GM20000 (cell line): ENCODE measurements at regions not wholly inside any gene's neighbourhood (a gene's known extent, or its start where the extent isn't known, plus 50 kb on each side); places are given as distances from the start of the nearest gene placed in this dataset.

Source experiments
- DNase-seq: peaks from one replicate; pipeline ENCODE4 v3.0.0; 2012; ENCODE audit warnings: low spot score
- CTCF ChIP-seq: IDR thresholded peaks from 2 replicates; pipeline ENCODE4 v1.5.1; 2012; ENCODE audit warnings: mild to moderate bottlenecking, control low read depth; ENCODE audit errors: extremely low read depth, missing control alignments

- DNase-seq, result peak; percentile 82
- TF ChIP-seq CTCF, result peak; percentile 75
These were observed 212.9 kb upstream of the ARID1B start for GRCh38 chr6:156564127-156564806.

GRCh38 chr6:156563714-156564113, 213.5 kb upstream of the ARID1B start:
- no peak for DNase-seq
- no peak for TF ChIP-seq CTCF

GRCh38 chr6:156562636-156563035, 214.5 kb upstream of the ARID1B start:
- no peak for DNase-seq

GRCh38 chr6:156562019-156562418, 215.2 kb upstream of the ARID1B start:
- no peak for TF ChIP-seq CTCF
- DNase-seq, result no peak

More at GRCh38 chr6:156562636-156563035, 214.5 kb upstream of the ARID1B start:
- no peak for TF ChIP-seq CTCF

GRCh38 chr6:156560476-156560875, 216.7 kb upstream of the ARID1B start:
- no peak for DNase-seq
- no peak for TF ChIP-seq CTCF

GRCh38 chr6:156559162-156559690, 218.0 kb upstream of the ARID1B start:
- no peak for TF ChIP-seq CTCF
- no peak for DNase-seq

GRCh38 chr6:156557911-156558259, 219.3 kb upstream of the ARID1B start:
- TF ChIP-seq CTCF, result no peak
- DNase-seq, result no peak
